ENCODE measurements at regions not wholly inside any gene's neighbourhood (a gene's known extent, or its start where the extent isn't known, plus 50 kb on each side); places are given as distances from the start of the nearest gene placed in this dataset.

GRCh38 chr2:160884056-160884455, 276.2 kb upstream of the TANK start:
- intact Hi-C loops (cut with micrococcal nuclease): no loop called here
- no peak overlapping the region for H3K4me3 Mint-ChIP-seq

DNA sequence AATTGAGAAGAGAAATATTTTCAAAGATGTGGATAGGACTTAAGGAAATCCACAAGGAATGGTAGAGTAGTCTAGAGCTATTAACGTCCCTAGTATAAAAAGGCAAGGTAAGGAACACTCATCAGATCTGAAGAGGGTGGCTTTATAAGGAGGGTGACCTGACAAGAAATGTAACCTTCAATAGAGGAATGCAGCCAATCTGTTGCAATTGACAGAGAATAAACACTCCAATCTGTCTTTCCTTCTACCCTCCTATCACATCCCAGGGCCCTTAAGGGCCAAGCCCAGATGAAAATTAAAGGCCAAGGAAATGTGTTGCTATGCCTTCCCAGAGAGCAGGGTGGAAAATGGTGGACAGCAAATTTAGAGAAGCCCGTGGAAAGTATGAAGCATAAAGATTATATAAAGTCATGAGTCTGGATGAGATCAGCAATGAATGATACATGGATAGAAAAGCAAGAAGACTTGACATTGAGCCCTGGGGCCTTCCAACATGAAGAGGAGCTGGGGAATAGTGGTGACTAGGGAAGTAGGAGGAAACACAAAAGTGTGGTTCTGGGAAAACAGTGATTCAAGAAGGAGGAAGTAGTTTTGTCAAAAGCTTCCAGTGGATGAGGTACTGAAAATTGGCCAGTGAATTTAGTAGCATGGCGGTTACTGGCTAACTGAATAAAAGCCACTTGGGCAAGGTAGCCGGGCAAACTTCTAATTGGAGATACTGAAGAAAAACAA, 270.6 kb upstream of the TANK start:
- no peak overlapping the region for H3K27ac ChIP-seq (ENCODE audit: low read depth in 1 of 2, low read length in 2 of 2)
- peaks cover 0 to 3% of the 10 kb centered on the region in 2 donors for H3K9me3 ChIP-seq (replicated peaks in 1 of 2; ENCODE audit: control insufficient read depth in 1 of 2, insufficient read depth in 1 of 2, low read length in 2 of 2)
- intact Hi-C loops (cut with micrococcal nuclease): no loop called here
- H3K4me1 ChIP-seq (ENCODE audit: control insufficient read depth in 1 of 2, insufficient read depth in 2 of 2, low read length in 2 of 2): no peaks in the 10 kb centered on the region
- 95% methylated on average over 2 of the region's 4 CpGs for WGBS (ENCODE audit: insufficient coverage)
- H3K36me3 ChIP-seq (replicated peaks in 1 of 2; ENCODE audit: control insufficient read depth in 1 of 2, insufficient read depth in 2 of 2, low read length in 2 of 2): no peaks in the 10 kb centered on the region
- H3K4me1 Mint-ChIP-seq: peaks cover 4% of the 10 kb centered on the region
- no peak for DNase-seq
- no peaks in the 10 kb centered on the region for H3K36me3 Mint-ChIP-seq
- H3K79me2 ChIP-seq (ENCODE audit: insufficient read depth, low read length): no peaks in the 10 kb centered on the region
- no peak overlapping the region for H3K4me3 Mint-ChIP-seq
- no peak overlapping the region for H3K4me2 ChIP-seq (replicated peaks; ENCODE audit: extremely low read depth, low read length, poor library complexity, severe bottlenecking)
- H3K9ac ChIP-seq (ENCODE audit: insufficient read depth, low read length, poor library complexity, severe bottlenecking): no peak overlapping the region
- H4K20me1 ChIP-seq (ENCODE audit: insufficient read depth, low read length): no peaks in the 10 kb centered on the region
- no peaks in the 10 kb centered on the region for H3K9me3 Mint-ChIP-seq
- H3K27ac Mint-ChIP-seq: no peak overlapping the region
- H2AFZ ChIP-seq (ENCODE audit: insufficient read depth, low read depth, low read length, poor library complexity, severe bottlenecking): no peak overlapping the region
- H3K27me3 ChIP-seq (ENCODE audit: control insufficient read depth in 2 of 2, insufficient read depth in 2 of 2, low read length in 2 of 2): no peaks in the 10 kb centered on the region
- H3K27me3 Mint-ChIP-seq (ENCODE audit: low read depth in 3 of 3): no peaks in the 10 kb centered on the region
- no peak for TF ChIP-seq CTCF (IDR thresholded peaks at IDR 0.05)
- H3K4me3 ChIP-seq (replicated peaks in 1 of 3; ENCODE audit: low read depth in 2 of 3, low read length in 3 of 3): no peak overlapping the region

More at GRCh38 chr2:160884056-160884455, 276.2 kb upstream of the TANK start:
- Histone ChIP-seq H2AFZ (ENCODE audit: insufficient read depth, low read depth, low read length, poor library complexity, severe bottlenecking) (no peak overlapping the region), H4K20me1 (ENCODE audit: insufficient read depth, low read length) (no peaks in the 10 kb centered on the region), H3K4me2 (replicated peaks; ENCODE audit: extremely low read depth, low read length, poor library complexity, severe bottlenecking) (no peak overlapping the region), H3K27ac (ENCODE audit: low read depth in 1 of 2, low read length in 2 of 2) (no peak overlapping the region), H3K27me3 (ENCODE audit: control insufficient read depth in 2 of 2, insufficient read depth in 2 of 2, low read length in 2 of 2) (no peaks in the 10 kb centered on the region), H3K79me2 (ENCODE audit: insufficient read depth, low read length) (no peaks in the 10 kb centered on the region), H3K36me3 (replicated peaks in 1 of 2; ENCODE audit: control insufficient read depth in 1 of 2, insufficient read depth in 2 of 2, low read length in 2 of 2) (no peaks in the 10 kb centered on the region), H3K9ac (ENCODE audit: insufficient read depth, low read length, poor library complexity, severe bottlenecking) (no peak overlapping the region), H3K9me3 (replicated peaks in 1 of 2; ENCODE audit: control insufficient read depth in 1 of 2, insufficient read depth in 1 of 2, low read length in 2 of 2) (no peaks in the 10 kb centered on the region), H3K4me3 (replicated peaks in 1 of 3; ENCODE audit: low read depth in 2 of 3, low read length in 3 of 3) (no peak overlapping the region), H3K4me1 (ENCODE audit: control insufficient read depth in 1 of 2, insufficient read depth in 2 of 2, low read length in 2 of 2) (no peaks in the 10 kb centered on the region)
- no peaks in the 10 kb centered on the region for H3K36me3 Mint-ChIP-seq
- H3K27ac Mint-ChIP-seq: no peak overlapping the region
- no peak for TF ChIP-seq CTCF (IDR thresholded peaks at IDR 0.05)
- WGBS (ENCODE audit: insufficient coverage): 100% methylated on average over 5 of the region's 6 CpGs
- H3K27me3 Mint-ChIP-seq (ENCODE audit: low read depth in 3 of 3): peaks cover 0 to 5% (median 2%) of the 10 kb centered on the region in 3 donors
- no peak for DNase-seq
- peaks cover 0 to 2% (median 0%) of the 10 kb centered on the region in 7 donors for H3K9me3 Mint-ChIP-seq
- H3K4me1 Mint-ChIP-seq: no peaks in the 10 kb centered on the region

Data from CD14-positive monocyte (primary cell).